ENCODE measurements at regions not wholly inside any gene's neighbourhood (a gene's known extent, or its start where the extent isn't known, plus 50 kb on each side); places are given as distances from the start of the nearest gene placed in this dataset.
A peak's percentile ranks its signal among the peaks of the same experiment; 100 is the strongest.
"Not testable (repeated sequence)": the region's sequence is repeated elsewhere in the genome, so short reads cannot be mapped to it uniquely, and the experiment has no call there.

DNA sequence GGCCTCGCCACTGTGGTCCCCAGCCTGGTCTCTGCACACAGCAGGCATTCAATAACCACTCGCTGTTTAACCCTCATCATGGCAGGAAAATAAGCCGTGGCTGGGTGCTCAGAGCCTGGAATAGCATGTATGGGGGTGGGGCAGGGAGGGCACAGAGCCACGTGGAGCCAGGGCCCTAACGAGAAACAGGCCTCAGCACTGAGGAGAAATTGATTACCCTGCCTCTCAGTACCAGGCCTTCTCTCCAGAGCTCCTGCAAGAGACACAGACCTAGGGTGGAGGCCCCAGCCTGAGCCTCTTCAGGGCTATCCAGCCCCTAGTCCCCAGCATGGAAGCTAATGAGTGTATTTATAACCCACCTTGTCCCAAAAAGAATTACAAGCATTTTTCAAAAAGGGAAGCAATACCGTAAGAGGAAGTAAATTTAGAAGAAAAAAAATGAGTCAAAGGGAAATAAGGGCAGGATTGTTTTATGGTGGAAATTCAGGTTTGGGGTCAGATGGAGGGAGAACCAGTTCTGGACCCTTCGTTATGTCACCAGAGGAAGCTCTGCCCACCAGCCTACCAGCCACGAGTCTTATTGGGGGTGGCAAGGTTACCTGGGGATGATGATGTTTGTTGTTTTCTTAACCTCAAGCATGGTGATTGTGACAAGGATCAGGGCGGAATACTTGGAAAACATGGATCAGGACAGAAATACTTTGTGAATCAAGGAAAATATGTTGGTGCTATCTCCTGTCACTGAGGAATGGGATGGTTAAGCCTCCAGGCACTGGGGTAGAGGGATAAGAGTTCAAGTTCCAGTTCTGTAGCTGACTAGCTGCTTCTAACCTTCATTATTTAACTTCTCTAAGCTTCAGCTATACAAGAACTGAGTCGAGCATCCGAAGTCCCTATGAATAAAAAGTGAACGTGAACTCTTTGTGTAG, 101.9 kb upstream of the RBPJ start:
- DNase-seq: peak; percentile 17

DNA sequence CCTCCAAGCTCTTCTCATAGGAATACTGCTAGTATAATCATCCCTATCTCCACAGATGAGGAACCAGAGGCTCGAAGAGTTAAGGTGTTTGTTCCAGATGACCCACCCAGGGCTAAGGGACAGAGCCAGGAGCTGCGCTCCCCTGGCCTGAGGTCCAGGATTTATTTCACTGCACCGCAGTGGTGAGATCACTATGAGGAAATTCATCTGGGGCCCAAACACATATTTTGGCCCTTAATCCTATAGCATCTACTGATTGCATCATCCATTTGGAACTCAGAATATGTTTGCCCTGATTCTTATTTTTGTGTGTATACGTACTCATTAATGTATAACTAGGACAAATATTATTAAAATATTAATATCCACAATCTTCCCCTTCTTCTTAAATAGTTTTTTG, 100.1 kb upstream of the RBPJ start:
- DNase-seq: no peak

DNA sequence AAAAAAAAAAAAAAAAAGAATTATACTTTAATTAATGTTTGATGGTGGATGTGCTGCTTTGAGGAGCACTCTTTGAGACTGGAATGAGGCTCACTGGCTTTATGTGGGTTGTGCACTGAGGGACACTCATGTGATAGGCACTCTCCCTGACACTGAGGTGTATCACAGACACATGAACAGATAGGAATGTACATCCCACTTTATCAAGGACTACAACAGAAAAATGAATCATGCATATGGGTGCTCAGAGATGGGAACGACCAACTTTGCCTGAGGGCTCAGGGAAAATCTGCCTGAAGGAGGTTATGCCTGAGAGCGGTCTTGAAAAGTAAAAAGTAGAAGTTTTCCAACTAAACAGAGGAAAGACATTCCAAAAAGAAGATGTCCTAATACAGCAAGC, 97.7 kb upstream of the RBPJ start:
- no peak for DNase-seq

DNA sequence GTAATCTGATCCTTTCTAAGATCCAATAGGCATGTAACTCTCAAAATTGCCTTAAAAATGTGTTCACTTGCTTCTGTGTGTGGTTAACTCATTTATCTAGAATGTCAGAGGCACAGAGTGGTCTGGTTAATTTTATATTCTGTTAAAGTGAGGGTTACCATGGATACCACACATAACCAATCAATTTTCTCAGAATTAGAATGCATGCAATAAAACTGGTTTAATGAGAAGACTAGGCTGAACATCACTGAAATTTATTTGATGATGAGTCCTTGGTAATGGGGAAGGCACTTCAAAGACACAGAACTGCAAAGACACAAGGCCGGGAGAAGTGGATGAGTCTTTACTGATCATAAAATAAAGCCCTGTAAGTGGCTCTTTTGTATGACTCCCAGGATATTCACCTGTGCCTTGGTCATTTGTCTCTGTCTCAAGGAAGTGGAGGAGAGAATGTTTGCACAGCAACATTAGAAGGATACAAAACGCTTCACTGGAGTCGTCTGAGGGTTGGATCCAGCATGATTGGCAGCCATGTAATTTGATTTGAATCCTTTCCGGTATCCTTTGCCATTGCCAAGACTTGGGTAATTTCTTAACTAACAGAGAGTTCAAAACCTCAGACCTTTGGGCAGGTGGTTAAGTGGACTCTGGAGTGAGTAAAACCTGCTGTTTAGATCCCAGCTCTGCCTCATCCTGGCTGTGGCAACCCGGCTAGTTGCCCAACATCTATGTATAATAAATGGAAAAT, 94.0 kb upstream of the RBPJ start:
- DNase-seq: no peak

DNA sequence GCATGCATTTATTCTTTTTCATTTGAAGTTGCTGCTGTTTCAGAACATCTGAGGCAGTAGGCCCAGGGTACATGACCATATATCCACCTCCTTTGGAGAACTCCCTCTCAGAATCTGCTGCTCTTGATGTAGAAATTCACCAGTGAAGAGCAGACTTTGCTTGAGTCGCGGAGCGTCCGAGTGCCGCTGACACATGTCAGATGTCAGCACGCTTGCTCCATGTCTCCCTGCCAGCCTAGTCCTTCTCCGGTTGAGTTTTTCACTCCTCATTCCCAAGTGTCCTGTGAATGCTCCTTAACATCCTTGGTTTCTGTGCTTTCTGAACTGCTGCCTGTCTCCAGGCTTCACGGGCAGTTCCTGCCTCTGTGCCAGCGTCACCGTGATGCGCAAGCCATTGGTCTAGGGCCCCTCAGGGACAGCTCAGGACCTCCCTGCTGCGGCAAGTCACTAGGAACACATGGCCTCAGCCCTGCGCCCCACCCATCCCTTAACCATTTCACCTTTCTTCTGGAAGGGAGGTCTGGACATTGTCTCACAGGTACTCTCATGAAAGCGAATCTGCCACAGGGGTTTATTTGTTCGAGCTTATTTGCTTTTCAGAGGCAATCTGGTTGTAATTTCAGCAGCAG, 93.1 kb upstream of the RBPJ start:
- DNase-seq: no peak

DNA sequence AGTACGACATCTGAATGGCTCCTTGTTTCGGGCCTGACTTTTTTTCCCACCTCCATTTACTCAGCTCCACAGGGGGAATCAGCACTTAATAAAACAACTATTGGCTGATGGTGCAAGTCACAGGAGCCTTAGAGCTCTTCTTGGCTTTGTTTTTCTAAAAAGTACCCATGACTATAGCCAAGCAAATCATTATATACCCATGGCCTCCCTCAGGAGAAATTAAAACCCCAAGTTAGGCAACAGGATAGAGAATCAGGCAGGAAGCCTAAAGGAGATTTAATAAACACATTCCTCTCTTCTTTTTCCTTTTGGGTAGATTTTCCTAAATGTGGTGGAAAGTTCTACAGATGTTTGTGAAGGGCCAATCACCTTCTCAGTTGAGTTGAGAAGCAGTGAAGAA, 91.9 kb upstream of the RBPJ start:
- no peak for DNase-seq

DNA sequence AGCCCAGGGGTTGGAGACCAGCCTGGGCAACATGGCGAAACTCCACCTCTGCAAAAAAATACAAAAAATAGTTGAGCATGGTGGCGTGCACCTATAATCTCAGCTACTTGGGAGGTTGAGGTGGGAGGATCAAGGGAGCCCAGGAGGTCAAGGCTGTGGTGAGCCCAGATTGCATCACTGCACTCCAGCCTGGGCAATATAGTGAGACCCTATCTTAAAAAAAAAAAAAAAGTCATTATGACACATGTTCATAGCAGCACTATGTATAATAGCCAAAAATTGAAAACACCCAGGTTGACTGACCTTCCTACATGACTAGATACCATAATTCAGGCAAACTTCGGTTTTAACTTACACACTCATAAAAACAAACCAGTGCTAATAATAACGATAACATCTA, 90.8 kb upstream of the RBPJ start:
- no peak for DNase-seq

DNA sequence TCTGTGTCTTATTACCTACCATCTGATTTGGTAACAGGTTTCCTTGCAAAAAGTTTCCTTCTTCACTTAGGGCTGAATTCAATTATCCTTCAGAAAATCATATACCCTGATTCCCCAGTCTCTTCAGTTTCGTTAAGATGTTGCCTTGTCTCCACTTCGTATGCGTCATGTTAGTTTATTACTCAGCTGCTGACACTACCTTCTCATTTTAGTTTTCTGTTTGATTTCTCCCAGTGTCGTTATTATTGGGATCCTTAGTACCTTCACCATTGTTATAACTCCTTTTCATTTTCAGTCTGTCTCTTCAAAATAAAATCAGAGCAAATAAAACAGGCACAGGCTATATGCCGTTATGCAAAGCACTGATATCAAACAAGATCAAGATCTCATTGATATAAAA, 87.5 kb upstream of the RBPJ start:
- DNase-seq: no peak

DNA sequence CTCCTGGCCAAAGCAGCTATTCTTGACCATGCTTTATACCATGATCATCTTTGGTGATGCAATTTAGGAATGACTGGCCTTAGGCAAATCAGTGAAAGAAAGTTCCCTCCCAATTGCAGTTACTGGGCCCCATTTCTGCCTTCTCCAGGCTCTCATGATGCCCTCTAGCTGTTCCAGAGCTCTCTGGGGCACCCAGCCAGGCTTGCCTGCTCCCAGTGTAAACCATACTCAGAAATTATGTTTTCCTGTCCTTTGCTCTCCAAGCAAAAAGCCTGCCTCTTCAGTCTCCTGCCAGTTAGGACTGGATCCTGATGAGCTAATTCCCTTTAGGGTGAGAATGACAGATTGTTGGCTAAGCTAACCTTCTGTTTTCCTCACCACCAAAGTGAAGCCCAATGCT, 85.3 kb upstream of the RBPJ start:
- no peak for DNase-seq

DNA sequence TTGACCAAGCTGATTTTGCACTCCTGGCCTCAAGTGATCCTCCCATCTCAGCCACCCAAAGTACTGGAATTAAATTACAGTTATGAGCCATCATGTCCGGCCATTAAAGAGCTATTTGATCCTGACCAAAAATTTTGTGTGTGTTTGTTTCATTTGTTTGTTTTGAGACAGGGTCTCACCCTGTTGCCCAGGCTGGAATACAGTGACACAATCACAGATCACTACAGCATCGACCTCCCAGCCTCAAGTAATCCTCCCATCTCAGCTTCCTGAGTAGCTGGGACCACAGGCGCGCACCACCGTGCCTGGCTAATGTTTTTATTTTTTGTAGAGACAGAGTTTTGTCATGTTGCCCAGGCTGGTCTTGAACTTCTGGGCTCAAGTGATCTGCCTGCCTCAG, 82.9 kb upstream of the RBPJ start:
- DNase-seq: no peak

DNA sequence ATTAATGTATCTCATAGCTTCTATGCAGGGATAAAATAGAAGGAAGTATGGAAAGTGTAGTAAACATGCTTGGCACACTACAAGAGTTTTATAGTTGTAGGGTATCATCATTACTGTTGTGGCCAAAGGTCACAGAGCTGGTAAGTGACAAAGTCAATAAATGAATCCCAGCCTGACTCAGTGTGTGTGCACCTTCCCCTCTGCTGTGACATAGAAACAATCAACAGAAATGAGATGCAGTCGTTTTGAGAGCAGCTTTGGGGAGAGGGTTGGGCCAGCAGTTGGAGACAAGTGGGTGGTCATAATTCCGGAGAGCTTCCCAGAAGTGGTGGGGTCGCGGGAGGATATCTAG, 82.4 kb upstream of the RBPJ start:
- DNase-seq: no peak

DNA sequence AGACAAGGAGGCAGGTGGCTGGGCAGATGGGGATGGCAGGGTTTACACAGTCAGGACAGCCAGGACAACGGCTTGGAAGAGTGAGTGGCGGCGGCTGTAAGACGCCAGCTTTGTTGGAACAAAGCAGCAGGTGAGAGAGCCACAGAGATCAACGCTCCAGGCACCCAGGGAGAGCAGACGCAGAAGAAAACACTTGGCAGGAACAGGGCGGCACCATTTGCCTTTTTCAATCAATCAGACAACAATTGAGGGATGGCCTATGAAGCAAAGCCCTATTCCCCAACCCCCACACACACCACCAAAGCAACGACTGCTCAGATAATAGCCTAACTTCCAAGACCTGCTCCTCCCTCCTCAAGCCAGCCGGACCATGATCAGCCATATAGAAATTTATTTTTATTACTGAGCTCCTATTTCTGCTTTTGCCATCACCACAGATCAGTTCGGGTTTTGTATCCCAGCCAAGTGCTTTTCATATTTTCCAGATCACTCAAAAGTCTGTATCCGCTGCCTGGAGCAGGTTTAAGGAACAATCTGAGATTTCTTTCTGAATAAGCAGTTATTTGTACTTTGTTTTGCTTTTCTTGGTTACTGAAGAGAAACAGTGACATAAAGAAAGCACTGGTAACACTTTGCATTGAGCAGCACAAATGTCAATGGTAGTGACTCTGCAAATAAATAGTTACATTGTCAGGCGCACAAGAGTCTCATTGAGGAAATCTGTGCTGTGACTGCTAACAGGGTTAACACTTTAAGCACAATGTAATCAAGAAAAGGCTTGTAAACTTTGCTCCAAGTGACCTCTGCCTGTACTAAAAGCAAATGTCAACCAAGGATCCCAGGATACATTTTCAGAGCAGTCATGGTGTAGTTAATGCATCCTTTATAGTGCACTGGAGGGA, 81.8 kb upstream of the RBPJ start:
- DNase-seq: no peak

DNA sequence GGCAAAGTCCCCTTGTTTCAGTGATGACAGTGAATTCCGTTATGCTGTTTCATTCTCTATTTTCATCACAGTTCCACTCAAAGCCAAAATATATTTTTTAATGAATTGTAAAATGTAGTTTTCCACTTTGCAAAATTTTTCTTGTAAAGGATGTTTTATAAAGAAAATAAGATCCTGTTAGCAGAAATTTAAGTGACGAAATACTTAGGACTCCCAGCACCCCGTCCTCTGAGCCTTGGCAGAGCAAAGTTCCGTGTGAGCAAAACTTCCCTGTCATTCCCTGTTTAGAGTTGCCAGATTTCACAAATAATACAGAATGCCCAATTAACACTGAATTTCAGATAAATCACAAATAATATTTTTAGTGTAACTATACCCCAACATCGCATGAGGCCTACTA, 81.0 kb upstream of the RBPJ start:
- DNase-seq: no peak

DNA sequence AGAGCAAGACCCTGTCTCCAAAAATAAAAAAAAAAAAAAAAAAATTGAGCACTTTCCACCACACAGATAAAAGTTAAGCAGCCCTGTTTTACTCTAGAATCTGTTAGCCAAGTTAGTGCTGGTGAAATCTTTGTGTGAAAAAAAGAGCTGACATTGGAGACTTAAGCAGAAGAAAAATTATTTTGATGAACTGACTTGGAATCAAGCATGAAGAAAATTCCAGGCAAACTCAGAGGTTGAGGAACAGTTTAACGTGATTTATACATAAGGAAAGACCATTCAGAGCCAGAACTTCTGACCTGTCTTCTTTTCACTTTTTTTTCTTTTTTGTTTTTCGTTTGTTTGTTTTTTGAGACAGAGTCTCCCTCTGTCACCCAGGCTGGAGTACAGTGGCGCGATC, 79.6 kb upstream of the RBPJ start:
- DNase-seq: no peak

DNA sequence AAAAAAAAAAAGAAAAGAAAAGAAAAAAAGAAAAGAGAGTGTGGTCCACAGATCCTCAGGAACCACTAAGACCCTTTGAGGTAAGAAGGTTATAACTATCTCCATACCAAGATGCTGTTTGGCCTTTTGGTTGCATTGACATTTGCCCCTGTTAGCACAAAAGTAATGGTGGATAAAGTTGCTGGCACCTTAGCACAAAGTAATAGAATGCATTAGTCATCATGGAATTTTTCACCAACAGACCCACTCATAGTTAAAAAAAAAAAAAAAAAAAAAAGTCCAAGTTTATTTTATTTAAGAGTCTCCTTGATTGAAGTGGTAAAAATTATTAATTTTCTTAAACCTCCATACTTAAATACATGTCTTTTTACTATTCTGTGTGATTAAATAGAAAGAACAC, 78.4 kb upstream of the RBPJ start:
- no peak for DNase-seq

DNA sequence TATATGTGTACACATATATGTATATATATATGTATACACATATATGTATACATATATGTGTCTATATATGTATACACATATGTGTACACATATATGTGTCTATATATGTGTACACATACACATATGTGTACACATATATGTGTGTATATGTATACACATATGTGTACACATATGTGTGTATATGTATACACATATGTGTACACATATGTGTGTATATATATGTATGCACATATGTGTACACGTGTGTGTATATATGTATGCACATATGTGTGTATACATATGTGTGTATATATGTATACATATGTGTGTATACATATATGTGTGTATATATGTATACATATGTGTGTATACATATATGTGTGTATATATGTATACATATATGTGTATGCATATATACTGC, 76.7 kb upstream of the RBPJ start:
- DNase-seq: not testable (repeated sequence)

DNA sequence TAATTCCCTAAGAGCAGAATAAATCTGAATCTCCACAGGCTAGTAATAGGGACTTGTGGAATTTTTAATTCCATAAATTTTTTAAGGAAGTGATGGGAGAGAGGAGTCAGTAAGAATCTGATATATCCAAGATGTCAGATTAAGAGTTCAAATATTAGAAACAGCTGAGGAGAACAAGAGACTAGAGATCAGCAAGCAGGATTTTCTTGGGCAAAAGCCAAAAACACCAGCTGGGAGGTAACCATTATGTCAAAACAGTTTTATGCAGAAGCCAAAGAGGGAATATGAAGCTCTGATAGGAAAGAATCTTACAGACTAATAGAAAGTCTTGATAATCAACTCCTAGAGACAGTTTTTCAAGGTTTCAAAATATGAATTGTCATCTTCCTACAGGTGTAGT, 72.2 kb upstream of the RBPJ start:
- DNase-seq: no peak

DNA sequence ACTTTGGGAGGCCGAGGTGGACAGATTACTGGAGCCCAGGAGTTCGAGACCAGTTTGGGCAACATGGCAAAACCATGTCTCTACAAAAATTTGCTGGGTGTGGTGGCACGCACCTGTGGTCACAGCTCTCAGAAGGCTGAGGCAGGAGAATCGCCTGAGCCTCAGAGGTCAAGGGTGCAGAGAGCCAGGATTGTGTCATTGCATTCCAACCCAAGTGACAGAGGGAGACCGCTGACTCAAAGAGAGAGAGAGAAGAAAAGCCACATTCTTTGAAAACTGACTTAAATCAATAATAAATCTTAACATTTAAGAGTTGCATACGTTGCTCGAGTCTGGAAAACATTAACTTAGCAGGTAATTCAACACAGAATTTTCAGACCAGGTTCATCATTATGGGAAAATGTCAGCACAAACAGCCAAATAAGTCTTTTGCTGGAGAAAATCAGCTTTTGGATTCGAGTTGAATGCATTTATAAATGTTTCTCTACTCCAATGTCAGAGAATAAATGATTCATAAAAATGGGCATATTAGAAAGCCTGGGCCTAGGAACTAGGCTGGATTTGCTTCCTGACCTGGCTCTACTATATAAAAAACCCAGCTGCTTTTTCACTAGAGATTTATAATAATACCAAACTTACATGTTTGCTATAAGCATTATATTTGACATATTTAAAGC, 68.3 kb upstream of the RBPJ start:
- no peak for DNase-seq

DNA sequence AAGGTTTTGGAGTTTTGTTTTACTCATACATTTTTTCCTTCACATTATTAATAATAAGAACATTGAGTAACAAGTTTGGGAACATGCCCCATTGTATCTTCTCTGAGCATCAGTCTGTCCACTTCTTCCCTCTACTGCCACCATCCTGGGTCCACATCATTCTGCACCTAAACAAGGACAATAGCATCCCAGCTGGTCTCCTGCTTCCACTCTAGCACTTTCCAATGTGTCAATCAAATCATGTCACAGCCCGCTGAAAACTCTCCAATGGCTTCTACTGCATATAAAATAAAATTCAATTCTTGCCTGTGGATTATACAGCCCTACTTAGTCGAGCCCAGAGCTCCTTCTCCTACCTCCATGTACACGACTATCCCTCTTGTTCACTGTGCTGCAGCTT, 66.8 kb upstream of the RBPJ start:
- no peak for DNase-seq

DNA sequence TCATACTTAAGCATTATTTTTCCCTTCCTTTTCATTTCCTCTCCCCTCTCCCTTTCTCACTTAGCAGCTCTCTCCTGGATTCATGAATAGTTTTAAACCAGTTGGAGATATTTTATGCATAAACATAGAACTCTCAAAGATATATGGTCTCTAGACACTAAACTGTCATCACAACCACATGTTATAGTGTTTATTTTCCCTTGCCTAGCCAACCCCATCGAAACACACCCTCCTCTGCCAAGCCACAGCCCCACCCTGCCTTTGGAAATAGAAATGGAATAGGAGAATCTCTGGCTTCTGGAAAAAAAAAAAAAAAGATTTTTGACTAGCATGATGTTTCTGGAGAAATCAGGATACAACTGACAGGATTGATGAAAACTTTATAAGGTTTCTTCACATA, 64.8 kb upstream of the RBPJ start:
- no peak for DNase-seq

DNA sequence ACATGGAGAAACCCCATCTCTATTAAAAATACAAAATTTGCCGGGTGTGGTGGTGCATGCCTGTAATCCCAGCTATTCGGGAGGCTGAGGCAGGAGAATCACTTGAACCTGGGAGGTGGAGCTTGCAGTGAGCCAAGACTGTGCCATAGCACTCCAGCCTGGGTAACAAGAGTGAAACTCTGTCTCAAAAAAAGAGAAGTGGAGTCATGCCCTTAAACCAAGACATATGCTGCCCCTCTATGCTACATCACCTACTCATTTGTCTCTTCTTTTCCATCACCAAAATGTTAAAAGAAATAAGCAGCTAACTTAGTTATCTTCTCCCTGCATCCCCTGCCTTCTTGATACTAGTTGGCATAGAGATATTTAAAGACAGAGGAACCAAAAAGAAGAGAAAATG, 63.4 kb upstream of the RBPJ start:
- DNase-seq: not testable (repeated sequence)

DNA sequence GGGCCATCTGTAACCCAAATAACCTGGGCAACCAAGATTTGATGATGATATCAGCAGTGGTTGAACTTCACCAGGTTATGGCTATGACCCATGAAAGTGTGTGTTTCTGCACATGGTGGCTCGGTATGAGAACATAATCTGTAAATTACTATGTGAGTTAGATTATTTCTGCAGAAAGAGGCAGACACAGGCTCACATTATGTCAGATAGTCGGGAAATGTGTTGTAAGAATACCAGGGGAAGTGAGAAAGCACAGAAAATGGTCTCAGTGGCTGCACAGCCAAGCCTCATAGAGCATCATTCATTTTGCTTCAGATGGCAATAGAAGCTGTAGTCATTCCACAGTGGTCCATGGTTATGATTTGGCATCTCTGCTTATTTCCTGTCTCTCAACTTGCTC, 63.0 kb upstream of the RBPJ start:
- no peak for DNase-seq

All from GDM1 (cell line).